Uterus (tissue), 3 donors: ENCODE measurements at regions not wholly inside any gene's neighbourhood (a gene's known extent, or its start where the extent isn't known, plus 50 kb on each side); places are given as distances from the start of the nearest gene placed in this dataset.

ENCODE experiments used
- DNase-seq, 2 donors: peaks; one replicate each; pipeline ENCODE4 v3.0.0-alpha.2; 2019 to 2020
- H3K27ac ChIP-seq, 2 donors: fragments of 200-600 bp; sonication (generic); 1 replicate in 1 of 2; 2 replicates in 1 of 2; pipeline ENCODE4 v1.5.1; 2016 to 2018
- H3K27me3 ChIP-seq, 2 donors: fragments of 200-600 bp; sonication (generic); one replicate each; pipeline ENCODE4 v1.5.1; 2018 to 2019; ENCODE audit warnings: control low read depth in 1 of 2
- H3K36me3 ChIP-seq, 2 donors: fragments of 200-600 bp; sonication (generic); one replicate each; pipeline ENCODE4 v1.5.1; 2019; ENCODE audit warnings: control low read depth in 1 of 2
- H3K4me1 ChIP-seq, 2 donors: fragments of 200-600 bp; sonication (generic); one replicate each; pipeline ENCODE4 v1.5.1; 2018 to 2019; ENCODE audit warnings: control low read depth in 1 of 2
- H3K4me3 ChIP-seq, 2 donors: fragments of 200-600 bp; sonication (generic); 1 replicate in 1 of 2; 2 replicates in 1 of 2; pipeline ENCODE4 v1.5.1; 2018 to 2019; ENCODE audit warnings: mild to moderate bottlenecking in 1 of 2
- H3K9me3 ChIP-seq, 2 donors: fragments of 200-600 bp; sonication (generic); one replicate each; pipeline ENCODE4 v1.5.1; 2019; ENCODE audit warnings: control low read depth in 1 of 2
- POLR2A ChIP-seq, 2 donors: fragments of 450-650 bp; IDR thresholded peaks; one replicate each; pipeline ENCODE4 v1.6.1; 2016; ENCODE audit warnings: antibody characterized with exemption in 2 of 2, mild to moderate bottlenecking in 1 of 2, moderate library complexity in 1 of 2
- intact Hi-C: fragments of 100-400 bp; cut with DNase I; formaldehyde crosslinking; loops from one replicate; pipeline ENCODE4 v1.15.1; 2023; ENCODE audit warnings: low total_unique reads
- TF ChIP-seq, protein P1 (sequence below), 4 experiments: fragments of 200-600 bp in 2 of 4; fragments of 450-650 bp in 2 of 4; sonication (generic) in 2 of 4; IDR thresholded peaks; one replicate each; pipeline ENCODE4 v1.5.1; 2016 to 2019; ENCODE audit warnings: antibody characterized with exemption in 4 of 4, mild to moderate bottlenecking in 2 of 4, moderate library complexity in 1 of 4
- donor health status: DM: yes; HTN: yes; CAD: no.

DNA sequence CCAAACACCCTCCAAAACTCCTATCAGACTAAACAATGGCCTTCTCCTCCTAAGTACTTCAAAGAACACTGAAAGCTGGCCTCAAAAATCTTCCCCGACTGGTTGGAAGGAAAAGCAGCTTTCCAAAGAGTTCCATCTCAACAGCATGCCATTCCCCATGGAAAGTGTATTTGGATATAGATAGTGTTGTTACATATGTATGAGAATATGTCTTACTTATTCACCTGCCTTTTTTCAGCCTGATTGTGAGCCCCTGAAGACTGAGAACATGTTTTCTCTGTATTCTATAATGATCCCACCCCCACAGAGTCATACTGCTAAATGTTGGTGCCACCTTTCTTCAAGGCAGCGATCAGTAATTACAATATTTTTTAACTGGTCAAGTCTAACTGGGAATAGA lies 185.4 kb upstream of the G2E3 start:
- TF ChIP-seq, protein P1, sequence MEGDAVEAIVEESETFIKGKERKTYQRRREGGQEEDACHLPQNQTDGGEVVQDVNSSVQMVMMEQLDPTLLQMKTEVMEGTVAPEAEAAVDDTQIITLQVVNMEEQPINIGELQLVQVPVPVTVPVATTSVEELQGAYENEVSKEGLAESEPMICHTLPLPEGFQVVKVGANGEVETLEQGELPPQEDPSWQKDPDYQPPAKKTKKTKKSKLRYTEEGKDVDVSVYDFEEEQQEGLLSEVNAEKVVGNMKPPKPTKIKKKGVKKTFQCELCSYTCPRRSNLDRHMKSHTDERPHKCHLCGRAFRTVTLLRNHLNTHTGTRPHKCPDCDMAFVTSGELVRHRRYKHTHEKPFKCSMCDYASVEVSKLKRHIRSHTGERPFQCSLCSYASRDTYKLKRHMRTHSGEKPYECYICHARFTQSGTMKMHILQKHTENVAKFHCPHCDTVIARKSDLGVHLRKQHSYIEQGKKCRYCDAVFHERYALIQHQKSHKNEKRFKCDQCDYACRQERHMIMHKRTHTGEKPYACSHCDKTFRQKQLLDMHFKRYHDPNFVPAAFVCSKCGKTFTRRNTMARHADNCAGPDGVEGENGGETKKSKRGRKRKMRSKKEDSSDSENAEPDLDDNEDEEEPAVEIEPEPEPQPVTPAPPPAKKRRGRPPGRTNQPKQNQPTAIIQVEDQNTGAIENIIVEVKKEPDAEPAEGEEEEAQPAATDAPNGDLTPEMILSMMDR (IDR thresholded peaks at IDR 0.05), result no peak
- TF ChIP-seq POLR2A (IDR thresholded peaks at IDR 0.05), result no peak
- Histone ChIP-seq H3K9me3 (no peaks in the 10 kb centered on the region), H3K4me3 (no peak overlapping the region), H3K27me3 (no peaks in the 10 kb centered on the region), H3K4me1 (no peaks in the 10 kb centered on the region), H3K36me3 (no peaks in the 10 kb centered on the region), H3K27ac (no peak overlapping the region)
- no peak for DNase-seq
- intact Hi-C loops, result no loop called here

DNA sequence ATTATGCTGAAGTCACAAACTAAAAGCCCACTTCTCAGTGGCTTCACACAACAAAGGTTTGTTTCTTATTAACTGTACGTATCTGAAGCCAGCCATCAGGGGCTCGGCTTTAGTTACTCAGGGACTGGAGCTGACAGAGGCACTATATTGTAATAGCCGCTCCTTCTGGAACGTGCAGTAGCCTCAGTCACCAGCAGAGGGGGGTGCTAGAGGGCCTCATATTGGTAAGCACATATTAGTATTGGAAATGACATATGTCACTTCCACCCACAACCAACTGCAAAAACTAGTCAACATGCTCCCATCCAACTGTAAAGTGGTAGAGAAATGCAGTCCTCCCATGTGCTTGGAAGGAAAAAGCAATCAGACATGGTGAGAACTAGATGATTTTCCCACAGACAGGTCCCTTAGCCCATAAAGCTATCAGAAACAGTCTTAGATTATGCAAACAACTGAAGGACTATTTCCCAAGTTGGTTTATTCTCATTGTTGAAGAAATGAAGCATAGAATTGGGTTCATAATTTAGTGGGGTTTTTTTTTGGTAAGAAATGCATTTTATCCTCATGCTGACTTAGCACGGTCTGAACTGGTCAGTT lies 183.6 kb upstream of the G2E3 start:
- Histone ChIP-seq H3K27ac (no peak overlapping the region), H3K4me3 (no peak overlapping the region), H3K9me3 (no peaks in the 10 kb centered on the region), H3K27me3 (no peaks in the 10 kb centered on the region), H3K4me1 (no peaks in the 10 kb centered on the region), H3K36me3 (no peaks in the 10 kb centered on the region)
- DNase-seq, result peak; percentile 13 to 32
- intact Hi-C loops, result no loop called here
- TF ChIP-seq, protein P1 (IDR thresholded peaks at IDR 0.05), result peak; percentile 7 to 32 (median 26)
- TF ChIP-seq POLR2A (IDR thresholded peaks at IDR 0.05), result no peak

DNA sequence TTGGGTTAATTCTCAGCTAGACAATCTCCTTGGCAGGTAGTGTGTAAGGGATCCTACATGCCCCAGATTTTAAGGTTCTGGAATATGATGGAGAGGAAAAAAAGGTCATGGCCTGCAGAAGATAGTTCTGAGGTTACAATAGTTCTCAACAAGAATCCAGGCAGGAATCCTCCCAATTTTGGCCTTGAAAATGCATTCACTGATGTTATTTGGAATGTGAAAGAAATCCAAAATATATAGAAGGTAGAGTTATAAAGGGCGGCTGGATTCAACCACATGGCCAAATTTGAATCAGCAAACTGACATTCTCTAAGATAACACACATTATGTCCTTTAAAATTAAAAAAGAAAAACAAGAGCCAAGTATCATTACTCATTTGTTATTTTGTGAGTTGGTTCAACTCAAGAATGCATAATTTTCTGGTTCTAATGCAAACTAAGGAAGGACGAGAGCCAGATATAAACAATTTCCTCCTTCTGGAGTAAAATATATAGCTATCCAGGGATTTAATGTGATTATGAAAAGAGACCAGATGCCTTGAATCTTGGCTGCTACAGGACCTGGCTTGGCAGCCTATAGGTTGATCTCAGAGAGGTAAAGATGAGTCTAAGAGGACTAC lies 177.0 kb upstream of the G2E3 start:
- intact Hi-C loops, result no loop called here
- Histone ChIP-seq H3K9me3 (no peaks in the 10 kb centered on the region), H3K36me3 (no peaks in the 10 kb centered on the region), H3K4me3 (no peak overlapping the region), H3K27ac (no peak overlapping the region), H3K4me1 (no peaks in the 10 kb centered on the region), H3K27me3 (no peaks in the 10 kb centered on the region)
- TF ChIP-seq, protein P1 (IDR thresholded peaks at IDR 0.05), result no peak
- no peak for TF ChIP-seq POLR2A (IDR thresholded peaks at IDR 0.05)
- no peak for DNase-seq

DNA sequence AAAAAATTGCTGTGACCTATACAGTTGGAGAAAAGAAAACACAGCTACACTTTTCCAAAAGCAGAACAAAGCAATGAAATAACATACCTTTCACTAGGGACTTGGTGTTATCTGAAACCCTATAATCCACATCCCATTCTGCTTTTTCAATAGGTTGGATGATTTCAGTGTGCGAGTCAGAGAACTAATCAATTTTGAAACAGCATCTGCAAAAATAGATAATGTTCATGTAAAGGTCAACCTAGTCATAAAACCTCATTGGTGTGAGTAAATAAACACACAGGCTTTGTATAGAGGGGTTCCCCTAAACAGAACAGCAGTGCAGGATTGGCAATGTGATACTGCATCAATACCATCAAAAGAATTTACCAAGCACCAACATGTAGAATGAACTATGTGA lies 173.0 kb upstream of the G2E3 start:
- Histone ChIP-seq H3K9me3 (no peaks in the 10 kb centered on the region), H3K27me3 (no peaks in the 10 kb centered on the region), H3K36me3 (no peaks in the 10 kb centered on the region), H3K4me1 (no peaks in the 10 kb centered on the region), H3K27ac (no peak overlapping the region), H3K4me3 (no peak overlapping the region)
- intact Hi-C loops, result no loop called here
- no peak for DNase-seq
- TF ChIP-seq, protein P1 (IDR thresholded peaks at IDR 0.05), result no peak
- TF ChIP-seq POLR2A (IDR thresholded peaks at IDR 0.05), result no peak

DNA sequence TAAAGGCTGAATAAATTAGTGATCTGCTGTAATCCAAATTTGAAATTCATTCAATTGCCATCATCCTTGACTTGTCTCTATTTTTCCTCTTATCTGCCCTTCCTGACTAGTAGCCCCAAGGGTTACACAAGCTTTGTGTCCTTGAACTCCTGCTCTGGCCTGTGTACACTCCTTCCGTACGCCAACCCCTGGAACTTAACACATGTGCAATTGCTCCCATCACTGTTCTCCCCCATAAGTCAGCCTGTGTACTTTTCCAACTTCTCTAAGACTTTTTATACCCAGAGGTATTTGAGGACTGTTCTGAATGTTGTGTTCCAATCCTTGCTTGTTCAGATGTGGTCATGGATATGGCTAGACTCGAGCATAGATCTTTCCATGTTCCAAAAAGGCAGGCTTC lies 171.1 kb upstream of the G2E3 start:
- TF ChIP-seq POLR2A (IDR thresholded peaks at IDR 0.05), result no peak
- TF ChIP-seq, protein P1 (IDR thresholded peaks at IDR 0.05), result no peak
- intact Hi-C loops, result no loop called here
- Histone ChIP-seq H3K27me3 (no peaks in the 10 kb centered on the region), H3K36me3 (no peaks in the 10 kb centered on the region), H3K9me3 (no peaks in the 10 kb centered on the region), H3K4me3 (no peak overlapping the region), H3K27ac (no peak overlapping the region), H3K4me1 (no peaks in the 10 kb centered on the region)
- no peak for DNase-seq
